ENCODE measurements at regions not wholly inside any gene's neighbourhood (a gene's known extent, or its start where the extent isn't known, plus 50 kb on each side); places are given as distances from the start of the nearest gene placed in this dataset.
"Not testable (repeated sequence)": the region's sequence is repeated elsewhere in the genome, so short reads cannot be mapped to it uniquely, and the experiment has no call there.

GRCh38 chr7:25743670-25744451, 408.1 kb upstream of the NFE2L3 start:
- not testable (repeated sequence) for DNase-seq (ENCODE audit: low read depth in 2 of 2)

- DNase-seq (ENCODE audit: low read depth in 2 of 2) = no peak
These were observed 401.1 kb upstream of the NFE2L3 start for GRCh38 chr7:25750744-25751508.

GRCh38 chr7:25752154-25752553, 399.8 kb upstream of the NFE2L3 start:
- DNase-seq (ENCODE audit: low read depth in 2 of 2) = no peak

GRCh38 chr7:25752967-25753791, 398.8 kb upstream of the NFE2L3 start:
- no peak for DNase-seq (ENCODE audit: low read depth in 2 of 2)

GRCh38 chr7:25753837-25754236, 398.2 kb upstream of the NFE2L3 start:
- no peak for DNase-seq (ENCODE audit: low read depth in 2 of 2)

GRCh38 chr7:25754333-25754732, 397.7 kb upstream of the NFE2L3 start:
- DNase-seq (ENCODE audit: low read depth in 2 of 2) = no peak

- DNase-seq (ENCODE audit: low read depth in 2 of 2) = no peak
These were observed 397.2 kb upstream of the NFE2L3 start for GRCh38 chr7:25754751-25755150.

- no peak for DNase-seq (ENCODE audit: low read depth in 2 of 2)
These were observed 395.4 kb upstream of the NFE2L3 start for GRCh38 chr7:25756601-25757000.

- DNase-seq (ENCODE audit: low read depth in 2 of 2) = no peak
These were observed 393.4 kb upstream of the NFE2L3 start for GRCh38 chr7:25758559-25758958.

GRCh38 chr7:25759286-25759685, 392.7 kb upstream of the NFE2L3 start:
- DNase-seq (ENCODE audit: low read depth in 2 of 2) = no peak

GRCh38 chr7:25759748-25760147, 392.2 kb upstream of the NFE2L3 start:
- no peak for DNase-seq (ENCODE audit: low read depth in 2 of 2)

GRCh38 chr7:25762511-25763462, 389.2 kb upstream of the NFE2L3 start:
- no peak for DNase-seq (ENCODE audit: low read depth in 2 of 2)

- no peak for DNase-seq (ENCODE audit: low read depth in 2 of 2)
These were observed 388.5 kb upstream of the NFE2L3 start for GRCh38 chr7:25763463-25763860.

GRCh38 chr7:25765110-25765655, 386.8 kb upstream of the NFE2L3 start:
- no peak for DNase-seq (ENCODE audit: low read depth in 2 of 2)

GRCh38 chr7:25770235-25770634, 381.8 kb upstream of the NFE2L3 start:
- DNase-seq (ENCODE audit: low read depth in 2 of 2) = no peak

GRCh38 chr7:25770670-25771069, 381.3 kb upstream of the NFE2L3 start:
- no peak for DNase-seq (ENCODE audit: low read depth in 2 of 2)

- no peak for DNase-seq (ENCODE audit: low read depth in 2 of 2)
These were observed 380.5 kb upstream of the NFE2L3 start for GRCh38 chr7:25771491-25771890.

- no peak for DNase-seq (ENCODE audit: low read depth in 2 of 2)
These were observed 379.2 kb upstream of the NFE2L3 start for GRCh38 chr7:25772802-25773201.

GRCh38 chr7:25774675-25775074, 377.3 kb upstream of the NFE2L3 start:
- no peak for DNase-seq (ENCODE audit: low read depth in 2 of 2)

- DNase-seq (ENCODE audit: low read depth in 2 of 2) = no peak
These were observed 376.4 kb upstream of the NFE2L3 start for GRCh38 chr7:25775570-25775969.

All from fibroblast of skin of left biceps (primary cell).